Endothelial cell of umbilical vein (primary cell): ENCODE measurements at regions not wholly inside any gene's neighbourhood (a gene's known extent, or its start where the extent isn't known, plus 50 kb on each side); places are given as distances from the start of the nearest gene placed in this dataset.

Experiments
- EZH2 ChIP-seq: IDR thresholded peaks from 2 replicates; pipeline ENCODE4 v1.6.1; 2012; ENCODE audit warnings: borderline replicate concordance, low read depth, mild to moderate bottlenecking, moderate library complexity, low read length, inconsistent platforms; ENCODE audit not compliant: severe bottlenecking
- MYC ChIP-seq: IDR thresholded peaks from one replicate; pipeline ENCODE4 v1.6.1; 2011; ENCODE audit warnings: mild to moderate bottlenecking, low read depth, low read length
- POLR2A ChIP-seq: IDR thresholded peaks from 2 replicates; pipeline ENCODE4 v1.6.1; 2012; ENCODE audit warnings: low read depth, mild to moderate bottlenecking, control low read depth, low read length
- POLR2AphosphoS5 ChIP-seq: IDR thresholded peaks from 2 replicates; pipeline ENCODE4 v1.6.1; 2012; ENCODE audit warnings: low read depth, mild to moderate bottlenecking, control low read depth, low read length, moderate library complexity; ENCODE audit not compliant: insufficient read depth
- TF ChIP-seq, protein P1 (sequence below), 2 donors: IDR thresholded peaks; 1 replicate in 1 of 2; 2 replicates in 1 of 2; pipeline ENCODE4 v1.5.1; 2011; ENCODE audit warnings: low read length in 2 of 2, mild to moderate bottlenecking in 2 of 2, moderate library complexity in 2 of 2, control low read depth in 1 of 2, inconsistent platforms in 1 of 2, low read depth in 1 of 2; ENCODE audit not compliant: insufficient read depth in 1 of 2; ENCODE audit errors: extremely low read depth in 1 of 2

DNA sequence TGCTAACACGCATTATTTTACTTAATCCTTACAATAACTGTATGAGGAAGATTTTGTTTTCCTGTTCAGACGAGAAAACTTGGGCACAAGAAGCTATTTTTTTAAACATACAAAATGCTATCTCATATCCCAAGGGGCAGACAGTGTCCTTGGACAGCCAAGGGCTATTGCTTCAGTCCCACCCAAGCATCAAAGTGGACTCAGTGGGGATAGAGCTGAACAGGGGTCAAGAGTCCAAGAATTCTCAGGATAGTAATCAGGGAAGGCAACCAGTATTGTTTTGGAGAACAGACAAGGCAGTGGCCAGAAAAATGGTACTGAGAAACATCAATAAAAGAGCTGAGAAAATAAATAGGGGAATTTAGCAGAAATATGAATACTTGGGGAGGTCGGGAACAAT, 465.7 kb downstream of the PLPP3 start:
- TF ChIP-seq, protein P1, sequence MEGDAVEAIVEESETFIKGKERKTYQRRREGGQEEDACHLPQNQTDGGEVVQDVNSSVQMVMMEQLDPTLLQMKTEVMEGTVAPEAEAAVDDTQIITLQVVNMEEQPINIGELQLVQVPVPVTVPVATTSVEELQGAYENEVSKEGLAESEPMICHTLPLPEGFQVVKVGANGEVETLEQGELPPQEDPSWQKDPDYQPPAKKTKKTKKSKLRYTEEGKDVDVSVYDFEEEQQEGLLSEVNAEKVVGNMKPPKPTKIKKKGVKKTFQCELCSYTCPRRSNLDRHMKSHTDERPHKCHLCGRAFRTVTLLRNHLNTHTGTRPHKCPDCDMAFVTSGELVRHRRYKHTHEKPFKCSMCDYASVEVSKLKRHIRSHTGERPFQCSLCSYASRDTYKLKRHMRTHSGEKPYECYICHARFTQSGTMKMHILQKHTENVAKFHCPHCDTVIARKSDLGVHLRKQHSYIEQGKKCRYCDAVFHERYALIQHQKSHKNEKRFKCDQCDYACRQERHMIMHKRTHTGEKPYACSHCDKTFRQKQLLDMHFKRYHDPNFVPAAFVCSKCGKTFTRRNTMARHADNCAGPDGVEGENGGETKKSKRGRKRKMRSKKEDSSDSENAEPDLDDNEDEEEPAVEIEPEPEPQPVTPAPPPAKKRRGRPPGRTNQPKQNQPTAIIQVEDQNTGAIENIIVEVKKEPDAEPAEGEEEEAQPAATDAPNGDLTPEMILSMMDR (IDR thresholded peaks at IDR 0.05; ENCODE audit: extremely low read depth in 1 of 2, insufficient read depth in 1 of 2, low read depth in 1 of 2, low read length in 2 of 2) = no peak
- TF ChIP-seq POLR2AphosphoS5 (no peak), EZH2 (no peak), MYC (no peak), POLR2A (no peak)
